BLaER1 treated with 17β-estradiol and CSF1 and Interleukin-3, amounts not matched to agents 10 nM and 100 nM (cell line): ENCODE measurements at regions not wholly inside any gene's neighbourhood (a gene's known extent, or its start where the extent isn't known, plus 50 kb on each side); places are given as distances from the start of the nearest gene placed in this dataset.

Source experiments
- H3K27ac ChIP-seq, 11 experiments: shearing (Covaris generic); formaldehyde crosslinking; 2 replicates each; pipeline ENCODE4 v1.8.1; 2022
- H3K27me3 ChIP-seq, 11 experiments: shearing (Covaris generic); formaldehyde crosslinking; 2 replicates each; pipeline ENCODE4 v1.8.1; 2022
- H3K36me3 ChIP-seq, 11 experiments: shearing (Covaris generic); formaldehyde crosslinking; 2 replicates each; pipeline ENCODE4 v1.8.1; 2022
- H3K4me1 ChIP-seq, 10 experiments: shearing (Covaris generic); formaldehyde crosslinking; 2 replicates each; pipeline ENCODE4 v1.8.1; 2022
- H3K4me2 ChIP-seq, 11 experiments: shearing (Covaris generic); formaldehyde crosslinking; 2 replicates each; pipeline ENCODE4 v1.8.1; 2022
- H3K4me3 ChIP-seq, 10 experiments: shearing (Covaris generic); formaldehyde crosslinking; 2 replicates each; pipeline ENCODE4 v1.8.1; 2022
- H3K9ac ChIP-seq, 11 experiments: shearing (Covaris generic); formaldehyde crosslinking; 2 replicates each; pipeline ENCODE4 v1.8.1; 2022
- H3K9me3 ChIP-seq, 11 experiments: shearing (Covaris generic); formaldehyde crosslinking; replicated peaks in 1 of 11; 2 replicates each; pipeline ENCODE4 v1.8.1; 2022
- H4K20me1 ChIP-seq, 11 experiments: shearing (Covaris generic); formaldehyde crosslinking; 2 replicates each; pipeline ENCODE4 v1.8.1; 2022
- Cebpa-rat ChIP-seq, 11 experiments: shearing (Covaris generic); IDR thresholded peaks; 2 replicates each; pipeline ENCODE4 v1.8.1; 2022

- Histone ChIP-seq H3K36me3 (no peaks in the 10 kb centered on the region), H3K4me2 (no peak overlapping the region), H3K27me3 (no peaks in the 10 kb centered on the region), H3K4me3 (no peak overlapping the region), H3K9ac (no peak overlapping the region), H3K9me3 (no peaks in the 10 kb centered on the region), H3K4me1 (no peaks in the 10 kb centered on the region), H4K20me1 (no peaks in the 10 kb centered on the region; a peak in 1 of 22 replicates), H3K27ac (no peak overlapping the region)
- no peak for TF ChIP-seq Cebpa-rat (IDR thresholded peaks at IDR 0.05)
Observed at GRCh38 chr13:111923991-111924677, 142.8 kb upstream of the SOX1 start.

- Histone ChIP-seq H3K9me3 (no peaks in the 10 kb centered on the region), H3K4me3 (no peak overlapping the region), H3K27me3 (no peaks in the 10 kb centered on the region), H3K27ac (no peak overlapping the region), H3K4me2 (no peak overlapping the region), H3K9ac (no peak overlapping the region), H3K4me1 (no peaks in the 10 kb centered on the region), H3K36me3 (no peaks in the 10 kb centered on the region), H4K20me1 (no peaks in the 10 kb centered on the region; a peak in 1 of 22 replicates)
- TF ChIP-seq Cebpa-rat (IDR thresholded peaks at IDR 0.05), result no peak
Observed at GRCh38 chr13:111924678-111925075, 142.3 kb upstream of the SOX1 start.

GRCh38 chr13:111925146-111925875 is 141.6 kb upstream of the SOX1 start:
- Histone ChIP-seq H4K20me1 (no peaks in the 10 kb centered on the region; a peak in 1 of 22 replicates), H3K27ac (no peak overlapping the region), H3K36me3 (no peaks in the 10 kb centered on the region), H3K4me3 (no peak overlapping the region), H3K9me3 (no peaks in the 10 kb centered on the region), H3K4me2 (no peak overlapping the region), H3K4me1 (no peaks in the 10 kb centered on the region), H3K9ac (no peak overlapping the region), H3K27me3 (no peaks in the 10 kb centered on the region)
- TF ChIP-seq Cebpa-rat (IDR thresholded peaks at IDR 0.05), result no peak

GRCh38 chr13:111926501-111927180 is 140.3 kb upstream of the SOX1 start:
- H3K9ac ChIP-seq, result no peak overlapping the region
- no peak for TF ChIP-seq Cebpa-rat (IDR thresholded peaks at IDR 0.05)

GRCh38 chr13:111927181-111927540 is 139.8 kb upstream of the SOX1 start:
- Histone ChIP-seq H3K27me3 (no peaks in the 10 kb centered on the region), H3K4me2 (no peak overlapping the region), H3K9ac (no peak overlapping the region), H3K4me3 (no peak overlapping the region), H3K36me3 (no peaks in the 10 kb centered on the region), H3K4me1 (no peaks in the 10 kb centered on the region), H4K20me1 (no peaks in the 10 kb centered on the region), H3K27ac (no peak overlapping the region), H3K9me3 (peaks cover 4 to 10% (median 6%) of the 10 kb centered on the region in 11 experiments; a peak in 20 of 22 replicates)
- TF ChIP-seq Cebpa-rat (IDR thresholded peaks at IDR 0.05), result no peak

More at GRCh38 chr13:111926501-111927180, 140.3 kb upstream of the SOX1 start:
- Histone ChIP-seq H3K4me2 (no peak overlapping the region), H3K27me3 (no peaks in the 10 kb centered on the region), H3K9me3 (peaks cover 0 to 5% (median under 1%) of the 10 kb centered on the region in 11 experiments; a peak in 11 of 22 replicates), H4K20me1 (no peaks in the 10 kb centered on the region), H3K36me3 (no peaks in the 10 kb centered on the region), H3K4me3 (no peak overlapping the region), H3K4me1 (no peaks in the 10 kb centered on the region), H3K27ac (no peak overlapping the region)

- no peak for TF ChIP-seq Cebpa-rat (IDR thresholded peaks at IDR 0.05)
- H3K9ac ChIP-seq, result no peak overlapping the region
- no peak overlapping the region for H3K27ac ChIP-seq
- no peaks in the 10 kb centered on the region for H3K27me3 ChIP-seq
- H3K9me3 ChIP-seq, result peaks cover 11 to 20% (median 14%) of the 10 kb centered on the region in 11 experiments; a peak in 20 of 22 replicates
- no peak overlapping the region for H3K4me2 ChIP-seq
- no peaks in the 10 kb centered on the region for H3K36me3 ChIP-seq
- H3K4me1 ChIP-seq, result no peaks in the 10 kb centered on the region
- no peak overlapping the region for H3K4me3 ChIP-seq
- no peaks in the 10 kb centered on the region for H4K20me1 ChIP-seq
Observed at GRCh38 chr13:111929036-111929616, 137.8 kb upstream of the SOX1 start.

- Histone ChIP-seq H4K20me1 (no peaks in the 10 kb centered on the region), H3K4me3 (no peak overlapping the region), H3K4me1 (no peaks in the 10 kb centered on the region), H3K36me3 (no peaks in the 10 kb centered on the region), H3K27me3 (no peaks in the 10 kb centered on the region), H3K9me3 (peaks cover 12 to 17% (median 15%) of the 10 kb centered on the region in 11 experiments; a peak in 20 of 22 replicates), H3K27ac (no peak overlapping the region), H3K4me2 (no peak overlapping the region), H3K9ac (no peak overlapping the region)
- no peak for TF ChIP-seq Cebpa-rat (IDR thresholded peaks at IDR 0.05)
Observed at GRCh38 chr13:111936267-111936925, 130.6 kb upstream of the SOX1 start.

- H3K4me2 ChIP-seq, result no peak overlapping the region
- H3K4me1 ChIP-seq, result peaks cover 0 to 2% (median 0%) of the 10 kb centered on the region in 10 experiments; a peak in 5 of 20 replicates
- H3K9me3 ChIP-seq, result peaks cover 0 to 5% (median 3%) of the 10 kb centered on the region in 11 experiments; a peak in 8 of 22 replicates
- no peaks in the 10 kb centered on the region for H4K20me1 ChIP-seq
- no peaks in the 10 kb centered on the region for H3K27me3 ChIP-seq
- no peak overlapping the region for H3K4me3 ChIP-seq
- H3K36me3 ChIP-seq, result no peaks in the 10 kb centered on the region
- no peak overlapping the region for H3K27ac ChIP-seq
- TF ChIP-seq Cebpa-rat (IDR thresholded peaks at IDR 0.05), result no peak
- H3K9ac ChIP-seq, result no peak overlapping the region
Observed at GRCh38 chr13:111937777-111938311, 129.1 kb upstream of the SOX1 start.
